Panc1 (cell line): ENCODE measurements at regions not wholly inside any gene's neighbourhood (a gene's known extent, or its start where the extent isn't known, plus 50 kb on each side); places are given as distances from the start of the nearest gene placed in this dataset.

Source experiments
- CTCF ChIP-seq: fragments of 450-650 bp; IDR thresholded peaks from 2 replicates; pipeline ENCODE4 v1.5.1; 2017; ENCODE audit warnings: mild to moderate bottlenecking
- REST ChIP-seq, 2 experiments: IDR thresholded peaks; 2 replicates each; pipeline ENCODE4 v1.6.1; 2011 to 2012; ENCODE audit warnings: low read depth in 2 of 2, control low read depth in 1 of 2, low read length in 1 of 2, mild to moderate bottlenecking in 1 of 2, moderate library complexity in 1 of 2; ENCODE audit not compliant: insufficient read depth in 1 of 2

- TF ChIP-seq CTCF (no peak), REST (IDR thresholded peaks at IDR 0.05; ENCODE audit: insufficient read depth in 1 of 2, low read depth in 2 of 2, low read length in 1 of 2) (no peak)
Observed at GRCh38 chr18:77520767-77521166, 271.1 kb downstream of the GALR1 start.
